H1 (cell line): ENCODE measurements at regions not wholly inside any gene's neighbourhood (a gene's known extent, or its start where the extent isn't known, plus 50 kb on each side); places are given as distances from the start of the nearest gene placed in this dataset.
A peak's percentile ranks its signal among the peaks of the same experiment; 100 is the strongest.

Source experiments
- CTCF ChIA-PET: fragments of 300-600 bp; sonication (Branson Sonifier 250); formaldehyde crosslinking; loops from one replicate; lab custom pipeline; 2021; ENCODE audit not compliant: partially characterized antibody; lab: Charles Lee
- POLR2A ChIA-PET: fragments of 300-600 bp; sonication (Branson Sonifier 250); formaldehyde crosslinking; loops from one replicate; lab custom pipeline; 2021; ENCODE audit warnings: inconsistent platforms; ENCODE audit not compliant: partially characterized antibody; lab: Charles Lee
- DNase-seq, 2 experiments: peaks; one replicate each; pipeline versions ENCODE4 v3.0.0 to v3.0.0-alpha.2; 2010 to 2022; ENCODE audit warnings: low spot score in 2 of 2, low read depth in 1 of 2, mixed read lengths in 1 of 2
- FAIRE-seq: peaks from 2 replicates; lab custom pipeline; 2011; peaks lifted over from hg19 to GRCh38; lab: Jason Lieb, UNC
- H2AFZ ChIP-seq: 2 replicates; pipeline ENCODE4 v1.8.1; 2012; ENCODE audit warnings: low read length, inconsistent platforms
- H2AK5ac ChIP-seq: 2 replicates; pipeline ENCODE4 v1.6.1; 2013; ENCODE audit warnings: low read depth, low read length
- H2BK120ac ChIP-seq: replicated peaks from 2 replicates; pipeline ENCODE3; 2013; ENCODE audit warnings: low read depth, low read length, inconsistent platforms
- H2BK12ac ChIP-seq: 2 replicates; pipeline ENCODE4 v1.6.1; 2013; ENCODE audit warnings: low read depth, low read length
- H2BK15ac ChIP-seq: 2 replicates; pipeline ENCODE4 v1.6.1; 2013; ENCODE audit warnings: low read length
- H2BK20ac ChIP-seq: 2 replicates; pipeline ENCODE4 v1.6.1; 2013; ENCODE audit warnings: low read length
- H2BK5ac ChIP-seq: 2 replicates; pipeline ENCODE4 v1.6.1; 2013; ENCODE audit warnings: low read depth, low read length
- H3K14ac ChIP-seq: 2 replicates; pipeline ENCODE4 v1.6.1; 2013; ENCODE audit warnings: inconsistent platforms; ENCODE audit not compliant: insufficient read length
- H3K18ac ChIP-seq: 2 replicates; pipeline ENCODE4 v1.6.1; 2013; ENCODE audit warnings: low read length; ENCODE audit errors: extremely low read depth
- H3K23ac ChIP-seq: 2 replicates; pipeline ENCODE4 v1.6.1; 2013; ENCODE audit warnings: inconsistent platforms; ENCODE audit not compliant: insufficient read length
- H3K23me2 ChIP-seq: 2 replicates; pipeline ENCODE4 v1.6.1; 2013; ENCODE audit warnings: low read depth, low read length
- H3K27ac ChIP-seq: 2 replicates; pipeline ENCODE4 v1.6.1; 2011; ENCODE audit warnings: low read depth, low read length, inconsistent platforms
- H3K27me3 ChIP-seq, 4 experiments: replicated peaks in 1 of 4; 1 replicate in 1 of 4; 2 replicates in 3 of 4; pipeline versions ENCODE4 v1.6.1 to v1.8.1; 2011 to 2013; ENCODE audit warnings: low read length in 3 of 4, mild to moderate bottlenecking in 3 of 4, inconsistent platforms in 2 of 4, mixed read lengths in 2 of 4, moderate library complexity in 1 of 4; ENCODE audit not compliant: control insufficient read depth in 3 of 4, insufficient read depth in 3 of 4; ENCODE audit errors: extremely low read depth in 1 of 4
- H3K36me3 ChIP-seq, 4 experiments: 2 replicates each; pipeline versions ENCODE4 v1.6.1 to v1.8.1; 2011 to 2013; ENCODE audit warnings: mild to moderate bottlenecking in 4 of 4, low read length in 3 of 4, moderate library complexity in 2 of 4, control low read depth in 1 of 4, inconsistent platforms in 1 of 4; ENCODE audit not compliant: insufficient read depth in 4 of 4, control insufficient read depth in 2 of 4
- H3K4ac ChIP-seq: replicated peaks from 2 replicates; pipeline ENCODE3; 2013; ENCODE audit warnings: low read length, low read depth, mixed read lengths, inconsistent platforms; ENCODE audit not compliant: insufficient read length
- H3K4me1 ChIP-seq, 4 experiments: replicated peaks in 1 of 4; 1 replicate in 1 of 4; 2 replicates in 3 of 4; pipeline versions ENCODE4 v1.6.1 to v1.8.1; 2011 to 2013; ENCODE audit warnings: low read length in 3 of 4, inconsistent platforms in 2 of 4, mixed read lengths in 1 of 4; ENCODE audit not compliant: insufficient read depth in 4 of 4, control insufficient read depth in 3 of 4
- H3K4me2 ChIP-seq, 2 experiments: 2 replicates each; pipeline versions ENCODE4 v1.6.1 to v1.8.1; 2011 to 2013; ENCODE audit warnings: low read depth in 2 of 2, low read length in 2 of 2, control low read depth in 1 of 2, inconsistent platforms in 1 of 2, mild to moderate bottlenecking in 1 of 2; ENCODE audit not compliant: insufficient read depth in 1 of 2
- H3K4me3 ChIP-seq, 4 experiments: fragments of 200-600, 300-600 bp in 1 of 4; sonication (generic), shearing (Covaris generic), sonication (Bioruptor Twin) in 1 of 4; 2 replicates each; pipeline versions ENCODE4 v1.5.1 to v1.8.1; 2011 to 2016; ENCODE audit warnings: low read length in 4 of 4, low read depth in 3 of 4, control low read depth in 2 of 4, inconsistent platforms in 2 of 4, mild to moderate bottlenecking in 2 of 4, mixed read lengths in 1 of 4, moderate library complexity in 1 of 4; ENCODE audit not compliant: insufficient read depth in 2 of 4; ENCODE audit errors: extremely low read depth in 1 of 4
- H3K56ac ChIP-seq: replicated peaks from 2 replicates; pipeline ENCODE3; 2013; ENCODE audit warnings: low read depth, mild to moderate bottlenecking, mixed read lengths, low read length, inconsistent platforms; ENCODE audit not compliant: insufficient read length
- H3K79me1 ChIP-seq: 2 replicates; pipeline ENCODE4 v1.6.1; 2013; ENCODE audit warnings: low read depth, low read length, control low read depth
- H3K79me2 ChIP-seq, 2 experiments: 2 replicates each; pipeline versions ENCODE4 v1.6.1 to v1.8.1; 2012 to 2013; ENCODE audit warnings: low read length in 2 of 2, mild to moderate bottlenecking in 2 of 2, inconsistent platforms in 1 of 2; ENCODE audit not compliant: insufficient read depth in 2 of 2, control insufficient read depth in 1 of 2
- H3K9ac ChIP-seq, 4 experiments: replicated peaks in 1 of 4; 1 replicate in 1 of 4; 2 replicates in 3 of 4; pipeline versions ENCODE4 v1.6.1 to v1.8.1; 2011 to 2013; ENCODE audit warnings: low read depth in 3 of 4, low read length in 3 of 4, control low read depth in 2 of 4, mild to moderate bottlenecking in 2 of 4, moderate library complexity in 2 of 4, inconsistent platforms in 1 of 4; ENCODE audit errors: extremely low read depth in 1 of 4
- H3K9me3 ChIP-seq, 2 experiments: 2 replicates each; pipeline versions ENCODE4 v1.6.1 to v1.8.1; 2012 to 2013; ENCODE audit warnings: mild to moderate bottlenecking in 2 of 2, moderate library complexity in 2 of 2, control low read depth in 1 of 2, inconsistent platforms in 1 of 2, low read depth in 1 of 2, low read length in 1 of 2, mixed read lengths in 1 of 2; ENCODE audit not compliant: insufficient read depth in 2 of 2
- H4K20me1 ChIP-seq, 2 experiments: replicated peaks in 1 of 2; 2 replicates each; pipeline versions ENCODE3 to v1.8.1; 2011 to 2013; ENCODE audit warnings: inconsistent platforms in 2 of 2, low read length in 2 of 2, mild to moderate bottlenecking in 1 of 2; ENCODE audit not compliant: insufficient read depth in 2 of 2, control insufficient read depth in 1 of 2
- H4K5ac ChIP-seq: 2 replicates; pipeline ENCODE4 v1.6.1; 2013; ENCODE audit warnings: low read length, low read depth, mixed read lengths, inconsistent platforms; ENCODE audit not compliant: insufficient read length
- H4K8ac ChIP-seq: 2 replicates; pipeline ENCODE4 v1.8.0; 2013; ENCODE audit warnings: mild to moderate bottlenecking, moderate library complexity, low read length, inconsistent platforms; ENCODE audit not compliant: insufficient read depth; ENCODE audit errors: extremely low read depth
- H4K91ac ChIP-seq: replicated peaks from 2 replicates; pipeline ENCODE3; 2013; ENCODE audit warnings: low read length, mixed read lengths, inconsistent platforms; ENCODE audit not compliant: insufficient read length
- POU5F1 ChIP-seq: IDR thresholded peaks from 2 replicates; pipeline ENCODE4 v1.6.1; 2011; ENCODE audit warnings: low read depth, mild to moderate bottlenecking, low read length, moderate library complexity
- RAD21 ChIP-seq, 2 experiments: IDR thresholded peaks in 1 of 2; conservative IDR thresholded peaks in 1 of 2; 2 replicates each; pipeline ENCODE4 v1.6.1; 2011; ENCODE audit warnings: low read depth in 2 of 2, low read length in 2 of 2, improper control_type of control experiment in 1 of 2, inconsistent platforms in 1 of 2, mild to moderate bottlenecking in 1 of 2, moderate library complexity in 1 of 2
- TEAD4 ChIP-seq: IDR thresholded peaks from 2 replicates; pipeline ENCODE4 v1.6.1; 2012; ENCODE audit warnings: low read depth, low read length, inconsistent platforms, mixed read lengths
- WGBS, 2 experiments: shearing (Covaris generic) in 1 of 2; methylation state at CpG; one replicate each; pipeline versions ENCODE4 v1.1.6 to v1.1.7; 2013 to 2015; ENCODE audit warnings: low lambda C conversion rate in 2 of 2, mixed read lengths in 2 of 2, inconsistent platforms in 1 of 2, low coverage in 1 of 2, missing lambda C conversion rate in 1 of 2; ENCODE audit not compliant: insufficient replicate concordance in 2 of 2, insufficient coverage in 1 of 2, insufficient read length in 1 of 2; ENCODE audit errors: extremely low coverage in 1 of 2, missing lambda C conversion rate in 1 of 2; 5-methylcytosine and 5-hydroxymethylcytosine counted together
- TF ChIP-seq, protein P1 (sequence below), 3 experiments: IDR thresholded peaks; 1 replicate in 2 of 3; 2 replicates in 1 of 3; pipeline versions ENCODE4 v1.5.1 to v1.6.1; 2011; ENCODE audit warnings: low read length in 3 of 3, mild to moderate bottlenecking in 3 of 3, inconsistent platforms in 2 of 3, low read depth in 1 of 3, moderate library complexity in 1 of 3; ENCODE audit not compliant: insufficient read depth in 1 of 3; ENCODE audit errors: control extremely low read depth in 1 of 3

DNA sequence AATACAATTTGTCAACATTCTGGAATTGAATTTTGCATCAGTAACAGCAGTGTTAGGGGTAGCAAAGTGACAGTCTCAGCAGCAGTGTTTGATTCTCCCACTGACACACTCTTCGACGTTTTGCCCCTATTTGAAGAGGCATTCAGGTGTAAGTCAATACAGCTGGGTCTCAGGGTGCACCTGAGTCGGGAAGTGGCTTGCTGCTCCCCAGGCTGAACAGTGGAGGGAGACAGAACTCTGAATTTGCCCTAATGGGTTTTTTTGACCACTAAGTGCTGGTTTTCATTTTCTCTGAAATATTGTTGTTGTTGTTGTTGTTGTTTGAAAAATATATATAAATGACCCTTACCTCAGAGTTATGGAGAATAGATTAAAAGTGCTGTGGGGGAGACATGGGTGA, 223.2 kb downstream of the TLR4 start:
- H2BK12ac ChIP-seq: no peak overlapping the region
- H3K14ac ChIP-seq: no peak overlapping the region
- no peaks in the 10 kb centered on the region for H3K79me1 ChIP-seq
- H3K4me3 ChIP-seq: no peak overlapping the region
- no peak overlapping the region for H4K5ac ChIP-seq
- DNase-seq (peak; percentile 13 to 46), FAIRE-seq (peak; percentile 87)
- H4K8ac ChIP-seq: no peak overlapping the region
- ChIA-PET POLR2A (no interaction called here), CTCF (interaction anchor here (1.1 to 2.5 kb wide), 7 partner anchors 9 to 317 kb away, joined by 3 to 15 read pairs (median 4); no protein-coding TSS in a partner anchor)
- H2BK120ac ChIP-seq: no peak overlapping the region
- no peaks in the 10 kb centered on the region for H4K20me1 ChIP-seq
- H3K9ac ChIP-seq: no peak overlapping the region
- H4K91ac ChIP-seq: no peak overlapping the region
- H3K23me2 ChIP-seq: no peaks in the 10 kb centered on the region
- H3K27me3 ChIP-seq: no peaks in the 10 kb centered on the region
- H2AK5ac ChIP-seq: no peak overlapping the region
- no peak overlapping the region for H3K4ac ChIP-seq
- H3K36me3 ChIP-seq: no peaks in the 10 kb centered on the region
- H3K56ac ChIP-seq: no peak overlapping the region
- no peaks in the 10 kb centered on the region for H3K9me3 ChIP-seq
- H3K23ac ChIP-seq: no peak overlapping the region
- no peak overlapping the region for H3K4me2 ChIP-seq
- no peaks in the 10 kb centered on the region for H3K79me2 ChIP-seq
- no peak overlapping the region for H2BK5ac ChIP-seq
- TF ChIP-seq POU5F1 (no peak), RAD21 (IDR thresholded peaks at IDR 0.05 in 1 of 2, conservative IDR thresholded peaks at IDR 0.05 in 1 of 2; ENCODE audit: low read depth in 2 of 2, low read length in 2 of 2) (peak; percentile 73 to 81), TEAD4 (no peak)
- TF ChIP-seq, protein P1, sequence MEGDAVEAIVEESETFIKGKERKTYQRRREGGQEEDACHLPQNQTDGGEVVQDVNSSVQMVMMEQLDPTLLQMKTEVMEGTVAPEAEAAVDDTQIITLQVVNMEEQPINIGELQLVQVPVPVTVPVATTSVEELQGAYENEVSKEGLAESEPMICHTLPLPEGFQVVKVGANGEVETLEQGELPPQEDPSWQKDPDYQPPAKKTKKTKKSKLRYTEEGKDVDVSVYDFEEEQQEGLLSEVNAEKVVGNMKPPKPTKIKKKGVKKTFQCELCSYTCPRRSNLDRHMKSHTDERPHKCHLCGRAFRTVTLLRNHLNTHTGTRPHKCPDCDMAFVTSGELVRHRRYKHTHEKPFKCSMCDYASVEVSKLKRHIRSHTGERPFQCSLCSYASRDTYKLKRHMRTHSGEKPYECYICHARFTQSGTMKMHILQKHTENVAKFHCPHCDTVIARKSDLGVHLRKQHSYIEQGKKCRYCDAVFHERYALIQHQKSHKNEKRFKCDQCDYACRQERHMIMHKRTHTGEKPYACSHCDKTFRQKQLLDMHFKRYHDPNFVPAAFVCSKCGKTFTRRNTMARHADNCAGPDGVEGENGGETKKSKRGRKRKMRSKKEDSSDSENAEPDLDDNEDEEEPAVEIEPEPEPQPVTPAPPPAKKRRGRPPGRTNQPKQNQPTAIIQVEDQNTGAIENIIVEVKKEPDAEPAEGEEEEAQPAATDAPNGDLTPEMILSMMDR (IDR thresholded peaks at IDR 0.05; ENCODE audit: control extremely low read depth in 1 of 3, insufficient read depth in 1 of 3, low read depth in 1 of 3, low read length in 3 of 3): peak; percentile 55 to 76 (median 66)
- no peaks in the 10 kb centered on the region for H3K4me1 ChIP-seq
- 56% methylated on average over 3 of the region's 3 CpGs; no CpG with 5 or more reads in 1 of the 2 experiments for WGBS, 2 experiments
- H3K18ac ChIP-seq: no peak overlapping the region
- H2AFZ ChIP-seq: no peak overlapping the region
- no peak overlapping the region for H2BK15ac ChIP-seq
- no peak overlapping the region for H3K27ac ChIP-seq
- no peak overlapping the region for H2BK20ac ChIP-seq
